HepG2 (cell line): ENCODE measurements at regions not wholly inside any gene's neighbourhood (a gene's known extent, or its start where the extent isn't known, plus 50 kb on each side); places are given as distances from the start of the nearest gene placed in this dataset.

ENCODE experiments used
- DNMT3B ChIP-seq: conservative IDR thresholded peaks from 2 replicates; pipeline ENCODE4 v1.6.1; 2016; ENCODE audit warnings: missing biosample characterization, control low read depth
- ERF ChIP-seq: IDR thresholded peaks from 2 replicates; pipeline ENCODE4 v1.6.1; 2018; ENCODE audit warnings: missing biosample characterization, missing genetic modification reagents
- HCFC1 ChIP-seq: fragments of 150-350 bp; IDR thresholded peaks from 2 replicates; pipeline ENCODE4 v1.6.1; 2014; ENCODE audit warnings: low read depth, low read length
- PHB2 ChIP-seq: fragments of 450-650 bp; IDR thresholded peaks from 2 replicates; pipeline ENCODE4 v1.6.1; 2018; ENCODE audit not compliant: partially characterized antibody
- ZNF747 ChIP-seq: sonication (generic); formaldehyde crosslinking; IDR thresholded peaks from 2 replicates; pipeline ENCODE4 v1.8.1; 2023; ENCODE audit warnings: missing genetic modification reagents, mild to moderate bottlenecking, borderline replicate concordance

DNA sequence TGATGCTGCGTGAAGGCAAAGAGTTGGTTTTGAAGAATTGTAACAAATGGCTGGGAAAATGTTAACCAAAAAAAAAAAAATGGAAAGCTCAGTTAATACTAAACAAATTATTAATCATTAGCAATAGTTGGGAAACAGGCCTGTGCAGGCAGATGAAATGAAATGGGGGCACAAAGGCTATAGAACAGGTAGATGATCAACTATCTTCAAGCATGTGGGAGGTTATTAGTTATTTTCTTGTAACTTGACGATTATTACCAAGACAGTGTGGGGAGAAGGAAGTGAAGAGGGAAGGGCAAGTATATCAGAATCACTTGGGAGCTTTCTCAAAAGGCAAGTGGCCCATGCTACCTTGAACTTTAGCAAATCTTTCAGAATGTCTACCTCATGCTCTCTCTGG is 351.9 kb downstream of the BCOR start:
- TF ChIP-seq PHB2 (no peak), ZNF747 (CRISPR knock-in tag) (no peak), HCFC1 (no peak), DNMT3B (CRISPR knock-in tag) (no peak), ERF (CRISPR knock-in tag) (no peak)
